NCI-H146 (cell line): ENCODE measurements at regions not wholly inside any gene's neighbourhood (a gene's known extent, or its start where the extent isn't known, plus 50 kb on each side); places are given as distances from the start of the nearest gene placed in this dataset.

Source experiments
- DNase-seq: peaks from one replicate; lab custom pipeline; 2025; lab: John Stamatoyannopoulos, UW

DNA sequence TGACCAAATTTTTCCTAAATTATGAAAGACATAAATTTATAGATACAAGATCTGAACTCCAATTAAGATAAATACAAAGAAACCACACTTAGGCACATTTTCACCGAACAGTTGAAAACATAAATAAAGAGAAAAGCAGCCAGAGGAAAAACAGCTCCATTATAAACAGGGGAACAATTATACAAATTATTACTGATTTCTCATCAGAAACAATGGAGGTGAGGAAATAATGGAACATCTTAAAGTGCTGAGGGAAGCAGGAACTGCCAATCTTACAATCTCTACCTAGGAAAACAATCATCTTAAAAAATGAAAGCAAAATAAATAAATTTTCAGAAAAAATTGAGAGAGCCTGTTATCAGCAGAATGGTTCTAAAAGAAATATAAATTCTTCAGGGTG, 234.4 kb upstream of the PMFBP1 start:
- DNase-seq: no peak

DNA sequence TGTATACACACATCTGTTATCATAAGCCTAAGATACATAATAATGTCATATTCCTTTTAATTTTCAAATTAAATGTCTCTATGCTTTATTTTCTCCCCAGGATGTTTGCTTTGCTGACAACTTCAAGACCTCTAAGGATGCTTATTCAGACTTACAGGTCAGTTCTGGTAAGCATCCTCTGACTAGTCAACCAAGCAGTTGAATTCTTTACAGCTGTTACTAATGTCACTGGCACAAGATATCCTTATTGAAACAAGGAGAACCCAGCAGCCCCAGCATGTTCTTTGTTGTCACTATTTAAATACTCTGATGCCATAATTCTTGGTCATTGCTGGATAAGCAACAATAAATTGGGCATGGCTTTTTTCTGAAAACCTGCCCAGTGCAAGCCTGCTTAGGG, 232.3 kb upstream of the PMFBP1 start:
- DNase-seq: no peak

DNA sequence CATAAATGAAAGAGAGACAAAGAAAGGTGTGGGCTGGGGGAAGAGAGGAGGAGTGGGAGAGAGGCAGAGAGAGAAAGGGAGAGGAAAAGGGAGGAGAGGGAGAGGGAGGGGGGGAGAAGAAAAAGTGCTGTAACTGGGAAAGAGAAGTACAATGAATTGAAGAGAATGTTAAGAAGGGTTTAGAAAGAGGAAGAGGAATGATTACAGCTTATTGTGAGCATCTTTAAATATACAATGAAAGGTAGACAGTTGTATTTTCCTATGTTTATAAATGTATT, 229.1 kb upstream of the PMFBP1 start:
- no peak for DNase-seq

DNA sequence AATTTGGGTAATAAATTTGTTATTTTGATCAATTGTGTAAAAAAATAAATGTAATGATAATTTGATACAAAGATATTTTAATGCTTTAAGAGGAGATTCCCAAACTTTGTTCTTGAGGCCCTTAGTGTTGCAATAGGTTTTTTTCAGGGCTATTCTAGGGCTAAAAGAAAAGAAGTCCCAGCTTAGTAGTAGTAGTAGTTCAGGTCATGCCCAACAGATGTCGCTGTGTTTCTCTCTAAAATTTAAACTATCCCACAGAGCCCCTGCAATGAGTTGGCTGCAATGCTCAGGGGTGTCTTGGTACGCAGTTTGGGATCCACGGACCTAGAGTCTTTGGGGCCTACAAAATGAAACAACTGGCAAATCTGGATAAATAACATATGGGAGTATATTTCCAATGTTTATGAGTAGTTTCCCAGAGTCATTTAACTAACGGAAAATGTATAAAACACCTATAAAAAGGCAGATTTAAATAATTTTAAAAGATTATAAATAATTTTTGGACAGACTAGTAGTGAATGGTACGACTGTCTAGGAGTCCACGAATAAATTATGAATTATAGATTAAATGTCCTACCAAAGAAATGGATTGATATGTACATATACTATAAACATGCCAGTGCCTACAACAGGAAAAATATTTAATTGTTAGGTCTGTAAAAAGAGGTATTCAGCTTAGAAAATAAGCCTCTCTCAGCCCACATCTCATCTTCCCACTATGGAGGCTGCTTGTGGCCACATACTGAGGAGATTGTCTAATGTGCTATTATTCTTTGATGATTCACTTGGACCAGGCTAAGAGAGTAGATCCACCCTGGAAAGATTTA, 228.5 kb upstream of the PMFBP1 start:
- peak; percentile 33 for DNase-seq

DNA sequence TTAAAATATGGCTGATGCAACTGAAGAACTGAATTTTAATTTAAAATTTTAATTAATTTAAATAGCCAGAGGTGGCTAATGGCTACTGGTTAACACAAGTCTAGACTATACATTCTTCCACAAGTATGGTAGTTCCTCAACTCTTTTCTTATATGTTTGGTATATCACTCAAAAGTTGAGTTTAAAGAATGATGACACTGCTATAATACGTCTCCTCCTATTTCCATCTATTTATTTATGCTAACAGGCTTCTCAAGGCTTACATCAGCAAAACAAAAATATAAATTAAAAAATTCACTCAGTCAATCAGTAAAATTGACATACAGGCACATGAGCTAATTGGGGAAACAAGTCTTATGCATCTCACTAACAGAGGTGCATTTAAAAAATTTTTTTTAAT, 227.9 kb upstream of the PMFBP1 start:
- no peak for DNase-seq

- no peak for DNase-seq
Measured at GRCh38 chr16:72397876-72398275, 225.9 kb upstream of the PMFBP1 start.

GRCh38 chr16:72394526-72394925, 222.6 kb upstream of the PMFBP1 start:
- no peak for DNase-seq

- DNase-seq: no peak
Measured at GRCh38 chr16:72389791-72390190, 217.8 kb upstream of the PMFBP1 start.

GRCh38 chr16:72388007-72388406, 216.1 kb upstream of the PMFBP1 start:
- DNase-seq: no peak

DNA sequence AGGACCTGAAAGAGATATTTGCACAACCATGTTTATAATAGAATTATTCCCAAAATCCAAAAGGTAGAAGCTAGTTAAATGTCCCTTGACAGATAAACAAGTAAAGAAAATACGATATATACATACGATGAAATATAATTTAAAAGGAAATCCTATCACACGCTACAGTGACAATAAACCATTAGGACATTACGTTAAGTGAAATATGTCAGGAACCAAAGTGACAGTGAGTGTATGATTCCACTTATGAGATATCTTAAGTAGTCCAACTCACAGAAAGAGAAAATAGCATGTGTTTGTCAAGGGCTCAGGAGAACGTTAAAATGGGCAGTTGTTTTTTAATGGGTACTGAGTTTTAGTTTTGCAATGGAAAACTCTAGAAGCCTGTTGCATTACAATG, 212.7 kb upstream of the PMFBP1 start:
- no peak for DNase-seq

DNA sequence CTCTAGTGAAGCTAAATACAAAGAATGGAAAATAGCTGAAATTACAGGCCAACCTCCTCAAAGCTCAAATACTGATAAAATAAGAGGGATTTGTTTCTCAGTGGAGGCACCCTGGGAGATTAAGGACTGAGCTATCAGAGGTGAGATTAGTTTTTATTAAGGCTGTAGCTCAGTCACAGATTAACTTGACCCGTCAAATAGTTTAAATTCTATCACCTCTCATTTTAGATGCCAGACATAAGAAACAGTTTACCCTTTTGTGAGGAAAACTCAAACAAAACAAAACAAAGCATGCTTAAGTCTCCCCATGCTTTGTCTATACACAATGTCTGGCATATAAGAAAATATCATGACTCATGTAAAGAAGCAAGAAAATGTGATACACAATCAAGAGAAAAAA, 208.3 kb upstream of the PMFBP1 start:
- DNase-seq: no peak

DNA sequence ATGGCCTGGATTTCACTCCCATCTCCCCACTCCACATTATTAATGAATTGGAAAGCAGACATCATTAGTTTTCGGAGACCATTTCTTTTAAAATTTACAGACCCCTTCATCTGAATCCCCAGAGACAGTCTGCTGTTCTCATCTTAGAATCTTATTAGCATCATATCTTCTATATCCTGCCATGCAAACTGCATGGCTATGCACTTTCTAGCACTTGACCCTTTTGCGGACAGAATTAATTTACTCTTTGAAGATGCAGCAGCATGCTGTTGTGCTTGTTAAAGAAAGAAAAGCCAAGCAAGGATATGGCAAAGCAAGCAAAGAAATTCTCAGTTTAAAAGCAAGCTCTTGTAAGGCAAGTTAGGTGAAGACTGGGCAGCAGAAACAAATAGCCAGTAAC, 201.2 kb upstream of the PMFBP1 start:
- DNase-seq: no peak

DNA sequence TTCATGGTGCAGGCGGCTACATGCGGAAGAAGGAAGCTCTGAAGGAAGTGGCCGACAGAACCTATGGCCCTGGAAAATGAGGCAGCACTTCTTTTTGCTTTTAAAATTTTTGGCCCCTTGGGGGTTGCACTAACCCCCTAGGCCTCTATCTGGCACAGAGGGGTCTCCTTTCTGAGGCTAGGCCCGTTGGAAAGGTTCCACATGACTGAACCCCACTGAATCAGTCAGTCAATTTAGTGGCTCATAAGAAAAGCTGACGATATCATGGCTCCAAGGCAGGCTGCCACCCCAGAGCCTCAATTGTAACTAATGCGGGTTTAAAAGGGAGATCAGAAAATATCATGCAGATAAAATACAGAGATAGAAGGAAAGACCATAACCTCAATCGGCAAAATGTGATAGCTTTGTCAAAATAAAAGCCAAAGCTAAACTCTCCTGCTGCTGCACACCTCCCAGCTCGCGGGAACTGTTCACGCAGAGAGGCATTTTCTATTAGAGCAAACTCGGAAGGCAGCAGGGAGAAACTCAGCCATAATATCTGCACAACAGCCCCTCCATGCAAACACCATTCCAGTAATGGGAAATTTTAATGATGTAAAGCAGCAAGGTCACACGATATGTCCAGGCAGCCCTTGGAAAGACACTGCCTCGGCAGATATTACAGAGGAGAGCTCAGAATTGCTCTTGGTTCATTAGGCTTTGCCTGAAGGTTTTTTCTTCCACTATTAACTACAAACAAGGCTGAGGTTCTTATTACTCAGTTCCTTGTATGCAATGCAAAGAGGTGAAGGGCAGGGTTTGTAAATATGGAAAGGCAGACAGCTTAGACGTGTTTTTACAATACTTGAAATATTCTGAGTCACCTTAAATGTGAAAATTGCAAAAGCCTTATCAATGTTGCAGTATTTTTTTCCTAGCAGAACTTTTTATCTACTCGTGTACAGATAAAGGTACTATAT, 200.4 kb upstream of the PMFBP1 start:
- no peak for DNase-seq

DNA sequence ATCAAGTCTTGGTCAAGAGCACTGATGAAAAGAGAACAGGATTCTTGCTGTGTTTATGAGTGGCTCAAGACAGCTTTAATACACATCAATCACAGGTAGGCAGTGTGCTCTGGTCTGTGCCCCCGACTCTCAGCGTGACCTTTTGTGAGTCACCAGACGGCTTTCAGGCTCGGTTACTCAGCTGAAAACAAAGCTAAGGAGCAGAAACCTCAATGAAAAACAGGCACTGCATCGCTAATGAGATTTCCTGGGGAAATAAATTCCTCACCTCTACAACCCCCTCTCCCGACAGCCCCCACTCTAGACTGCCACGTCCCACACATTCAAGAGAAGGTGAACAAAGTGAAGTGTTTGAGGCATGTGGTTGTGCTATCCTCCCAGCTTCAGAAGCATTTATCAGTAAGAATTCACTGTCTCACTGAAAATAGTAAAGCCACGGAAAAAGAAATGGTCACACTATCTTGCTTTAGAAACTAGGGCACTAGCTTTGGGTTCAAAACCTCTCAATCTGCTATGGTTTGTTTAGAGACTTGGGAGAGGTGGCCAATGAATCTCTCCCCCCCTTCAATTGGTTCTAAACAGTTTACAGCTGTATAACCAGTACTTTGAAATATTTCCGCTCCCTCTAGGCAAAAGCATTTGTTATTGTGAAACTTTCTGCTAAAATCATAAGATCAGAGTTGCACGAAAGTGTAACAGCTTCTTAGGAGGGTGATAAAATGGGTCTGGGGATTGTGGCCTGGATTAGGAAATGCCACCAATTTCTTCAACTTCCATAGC, 199.5 kb upstream of the PMFBP1 start:
- peak; percentile 52 for DNase-seq

DNA sequence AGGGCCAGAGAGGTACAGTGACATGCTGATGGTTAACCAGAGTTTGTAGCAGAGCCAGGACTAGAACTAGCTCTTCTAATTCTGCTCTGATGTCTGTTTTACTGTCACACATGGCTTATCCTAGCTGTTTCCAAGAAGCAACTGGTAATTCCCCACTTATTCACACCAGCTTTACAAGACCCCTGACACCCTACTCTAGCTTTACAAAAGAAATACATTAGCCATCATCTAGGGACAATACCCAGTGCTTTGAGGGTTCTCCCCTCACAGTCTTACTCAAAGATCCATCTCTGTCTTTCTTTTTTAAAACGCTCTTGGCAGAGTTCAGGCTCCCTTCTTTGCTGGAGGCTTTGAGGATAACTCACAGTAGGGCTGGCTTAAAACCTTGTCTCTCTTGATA, 197.3 kb upstream of the PMFBP1 start:
- no peak for DNase-seq

- DNase-seq: no peak
Measured at GRCh38 chr16:72367851-72368250, 195.9 kb upstream of the PMFBP1 start.

DNA sequence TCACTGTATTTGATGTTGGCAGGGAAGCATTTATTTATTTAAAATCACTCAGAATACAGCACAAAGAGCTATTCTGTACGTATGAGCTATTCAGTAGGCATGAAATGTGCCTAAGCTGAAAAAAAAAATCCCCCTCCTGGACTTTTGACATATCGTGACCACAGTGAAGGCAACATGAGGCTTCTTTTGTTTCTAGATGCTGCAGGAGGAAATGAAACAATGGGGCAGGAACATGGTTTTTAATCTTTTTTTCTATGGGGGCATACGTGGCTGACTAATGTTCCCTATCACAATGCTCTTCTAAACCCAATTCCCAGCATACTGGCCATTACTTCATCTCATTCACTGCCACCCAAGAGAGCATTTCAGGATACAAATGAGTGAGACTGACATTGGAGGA, 191.0 kb upstream of the PMFBP1 start:
- DNase-seq: no peak

- no peak for DNase-seq
Measured at GRCh38 chr16:72362476-72362875, 190.5 kb upstream of the PMFBP1 start.

DNA sequence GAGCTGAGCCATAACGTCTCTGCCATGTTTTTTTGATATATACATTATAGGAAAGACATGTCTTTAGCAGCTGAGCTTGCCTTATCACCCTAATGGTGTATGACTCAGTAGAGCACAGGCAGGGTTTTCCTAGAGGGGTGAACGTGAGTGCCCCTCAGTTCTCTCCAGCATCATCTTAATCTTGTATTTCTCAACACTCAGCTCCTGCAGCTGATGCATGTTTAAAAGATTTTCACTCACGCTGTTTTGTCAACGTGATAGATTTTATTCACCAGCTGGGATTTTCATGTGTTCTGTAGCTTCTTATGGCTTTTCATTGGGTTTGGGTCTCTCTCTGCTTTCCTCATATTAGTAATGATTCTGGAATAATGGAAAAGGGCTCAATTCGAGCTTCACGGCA, 186.0 kb upstream of the PMFBP1 start:
- no peak for DNase-seq

DNA sequence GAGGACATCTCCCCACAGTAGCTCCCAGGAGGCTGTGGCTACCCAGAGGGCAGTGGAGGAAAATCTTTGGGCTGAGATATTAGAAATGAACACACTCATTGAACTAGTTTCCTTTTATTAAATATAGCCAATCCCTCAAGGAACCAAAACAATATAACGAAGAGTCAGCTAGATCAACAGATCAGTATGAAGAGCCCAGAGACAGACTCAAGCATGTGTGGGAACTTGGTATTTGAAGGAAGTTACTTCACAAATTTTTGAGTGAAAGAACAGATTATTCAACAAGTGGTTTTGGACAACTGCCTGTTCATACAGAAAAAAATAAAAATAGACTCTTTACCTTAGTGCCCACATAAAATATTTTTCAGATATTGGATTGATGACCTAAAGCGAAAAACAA, 183.6 kb upstream of the PMFBP1 start:
- DNase-seq: no peak

DNA sequence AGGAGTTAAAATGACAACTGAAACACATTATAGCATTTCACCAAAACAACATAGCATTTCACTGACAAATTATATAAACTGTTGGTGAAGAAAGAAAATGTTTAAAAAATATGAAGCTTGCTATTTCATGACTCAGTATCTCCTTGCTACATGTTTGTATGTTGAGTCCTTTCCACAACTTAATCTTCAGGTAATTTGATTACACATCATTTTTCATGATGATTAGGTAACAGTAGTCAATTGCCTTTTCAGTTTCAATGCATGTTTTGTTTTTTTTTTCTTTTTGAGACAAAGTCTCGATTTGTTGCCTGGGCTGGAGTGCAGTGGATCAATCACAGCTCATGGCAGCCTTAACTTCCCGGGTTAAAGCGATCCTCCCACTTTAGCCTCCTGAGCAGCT, 177.8 kb upstream of the PMFBP1 start:
- DNase-seq: no peak

- no peak for DNase-seq
Measured at GRCh38 chr16:72332926-72333325, 161.0 kb upstream of the PMFBP1 start.

GRCh38 chr16:72324578-72324977, 152.6 kb upstream of the PMFBP1 start:
- no peak for DNase-seq
